KOPT-K1 (cell line): ENCODE measurements at regions not wholly inside any gene's neighbourhood (a gene's known extent, or its start where the extent isn't known, plus 50 kb on each side); places are given as distances from the start of the nearest gene placed in this dataset.

Source experiments
- H3K27ac ChIP-seq: fragments of 200-600 bp; sonication (generic); 2 replicates; pipeline ENCODE4 v1.5.1; 2016; ENCODE audit warnings: antibody characterized with exemption, mild to moderate bottlenecking, low read depth, low read length; ENCODE audit not compliant: poor library complexity, severe bottlenecking
- H3K36me3 ChIP-seq: fragments of 200-600 bp; sonication (generic); 2 replicates; pipeline ENCODE4 v1.5.1; 2017; ENCODE audit warnings: antibody characterized with exemption, mild to moderate bottlenecking, low read length, moderate library complexity; ENCODE audit not compliant: insufficient read depth
- H3K9me3 ChIP-seq: fragments of 200-600 bp; sonication (generic); 2 replicates; pipeline ENCODE4 v1.5.1; 2017; ENCODE audit warnings: antibody characterized with exemption, low read length, mild to moderate bottlenecking; ENCODE audit not compliant: insufficient read depth, poor library complexity, severe bottlenecking

DNA sequence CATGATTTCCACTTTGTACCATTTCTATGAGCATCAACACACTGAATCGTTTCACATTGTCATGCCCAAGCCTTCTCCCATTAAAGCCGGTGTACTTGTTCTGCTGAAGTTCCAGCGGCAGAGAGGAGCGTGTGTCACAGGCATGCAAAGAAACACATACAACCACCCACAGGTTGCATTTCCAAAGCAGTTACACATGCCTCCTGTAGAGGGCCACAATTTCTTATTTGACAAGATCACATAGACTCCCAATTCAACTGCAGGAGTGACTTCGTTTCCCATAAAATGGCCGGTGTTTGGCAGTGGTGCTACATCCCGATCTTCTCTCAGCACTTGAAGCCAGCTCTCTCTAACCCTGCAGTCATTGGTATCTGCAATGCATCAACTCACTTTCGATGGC lies 992.6 kb downstream of the NLGN4X start:
- no peaks in the 10 kb centered on the region for H3K9me3 ChIP-seq
- no peak overlapping the region for H3K27ac ChIP-seq
- H3K36me3 ChIP-seq = no peaks in the 10 kb centered on the region

DNA sequence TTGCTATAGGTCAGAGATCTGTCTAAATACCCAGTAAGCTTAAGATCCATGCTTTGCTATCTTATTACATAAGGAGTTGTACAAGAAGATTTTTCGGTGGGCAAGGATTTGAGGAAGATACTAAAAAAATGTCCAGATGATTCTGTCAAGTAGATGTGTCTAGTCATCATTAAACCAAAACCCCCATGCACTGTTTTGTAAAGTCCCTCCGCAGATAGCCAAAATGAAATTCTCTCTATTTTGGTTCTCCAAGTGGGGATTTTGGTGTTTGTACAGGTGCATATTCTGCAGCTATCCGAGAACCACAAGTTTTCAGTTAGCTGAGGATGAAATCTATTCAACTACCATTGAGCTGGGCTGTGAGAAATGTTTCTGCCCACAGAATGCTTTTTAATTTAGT lies 994.8 kb downstream of the NLGN4X start:
- Histone ChIP-seq H3K9me3 (no peaks in the 10 kb centered on the region), H3K27ac (no peak overlapping the region), H3K36me3 (no peaks in the 10 kb centered on the region)

DNA sequence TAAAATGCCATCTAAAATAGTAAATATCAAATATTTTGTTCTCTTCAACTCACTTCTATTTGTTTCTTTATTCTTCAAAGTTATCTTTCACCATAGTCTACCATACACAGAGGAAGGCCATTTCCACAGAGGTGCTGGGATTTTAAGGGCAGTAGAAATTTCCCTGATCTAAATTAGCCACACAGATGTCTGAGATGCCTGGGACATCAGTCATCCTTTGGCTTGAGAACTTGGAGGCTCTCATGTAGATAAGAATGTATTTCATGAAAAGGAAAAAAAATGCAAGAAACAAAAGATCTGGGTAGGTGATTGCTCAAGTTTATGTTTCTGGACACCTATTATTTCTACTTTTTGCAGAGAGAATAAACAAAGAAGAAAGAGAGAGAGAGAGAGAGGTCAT lies 1008.2 kb downstream of the NLGN4X start:
- Histone ChIP-seq H3K27ac (no peak overlapping the region), H3K9me3 (no peaks in the 10 kb centered on the region)

DNA sequence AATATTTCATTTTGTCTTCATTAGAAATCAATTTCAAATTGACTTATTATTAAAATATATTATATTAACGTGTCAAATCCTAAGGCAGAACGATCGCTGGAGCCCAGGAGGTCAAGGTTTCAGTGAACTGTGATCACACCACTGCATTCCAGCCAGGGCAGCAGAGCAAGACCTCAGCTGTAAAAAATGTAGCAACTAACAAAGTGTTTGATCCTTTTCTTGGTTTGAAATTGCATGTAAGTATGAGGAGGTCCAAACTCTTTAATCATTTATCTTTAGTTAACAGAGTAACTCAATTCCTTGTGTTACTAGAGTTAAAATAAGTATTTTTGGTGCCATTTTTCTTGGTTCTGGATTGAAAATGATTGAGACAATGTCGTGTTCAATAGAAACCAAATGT lies 1033.9 kb downstream of the NLGN4X start:
- Histone ChIP-seq H3K36me3 (no peaks in the 10 kb centered on the region), H3K9me3 (no peaks in the 10 kb centered on the region), H3K27ac (no peak overlapping the region)

More for the DNA sequence above, 1008.2 kb downstream of the NLGN4X start:
- no peaks in the 10 kb centered on the region for H3K36me3 ChIP-seq

DNA sequence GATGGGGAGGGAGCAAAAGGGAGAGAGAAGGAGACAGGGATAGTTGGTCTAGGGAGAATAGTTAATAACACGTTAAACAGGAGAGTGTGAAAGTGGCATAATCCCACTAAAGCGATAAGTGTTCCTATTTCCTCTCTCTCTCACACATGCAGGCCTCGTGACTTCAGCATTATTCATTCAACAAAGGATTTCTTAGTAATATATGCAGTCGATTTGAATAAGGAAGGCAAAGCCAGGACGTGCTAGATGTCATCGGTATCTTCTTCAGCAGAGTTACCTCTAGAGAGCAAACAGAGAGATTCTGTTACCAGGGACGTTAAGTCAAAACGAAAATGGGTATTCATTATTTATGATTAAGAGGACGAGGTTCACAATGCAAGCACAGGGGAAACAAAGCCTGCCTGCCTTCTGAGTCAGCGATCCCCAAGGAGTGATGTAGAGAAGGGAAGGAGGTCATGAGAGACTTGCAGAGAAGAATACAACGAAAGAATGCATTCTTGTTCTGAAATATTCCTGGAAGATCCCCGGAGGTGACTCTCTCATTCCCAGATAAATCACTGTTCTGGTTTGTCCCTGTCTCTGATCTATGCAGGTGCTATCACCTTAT lies 1048.4 kb downstream of the NLGN4X start:
- Histone ChIP-seq H3K27ac (no peak overlapping the region), H3K9me3 (no peaks in the 10 kb centered on the region), H3K36me3 (no peaks in the 10 kb centered on the region)

DNA sequence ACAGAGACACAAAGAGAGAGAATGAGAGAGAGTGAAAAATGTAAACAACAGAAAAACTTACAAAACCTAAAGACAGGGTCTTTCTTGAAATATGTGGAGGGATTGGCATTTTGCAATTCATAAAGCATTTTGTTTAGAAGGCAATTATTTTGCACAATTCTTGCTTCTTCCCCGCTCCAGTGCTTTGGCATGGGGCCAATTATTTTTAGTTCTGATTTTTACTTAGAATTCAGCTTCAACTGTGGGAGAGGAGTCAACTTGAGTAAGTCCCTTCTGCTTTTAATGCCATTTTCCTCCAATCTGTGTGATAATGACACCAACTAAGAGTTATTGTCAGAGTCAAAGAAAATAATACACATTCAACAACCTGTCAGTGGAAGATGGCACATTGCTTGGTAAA lies 1051.9 kb downstream of the NLGN4X start:
- no peaks in the 10 kb centered on the region for H3K9me3 ChIP-seq
- no peaks in the 10 kb centered on the region for H3K36me3 ChIP-seq
- no peak overlapping the region for H3K27ac ChIP-seq

DNA sequence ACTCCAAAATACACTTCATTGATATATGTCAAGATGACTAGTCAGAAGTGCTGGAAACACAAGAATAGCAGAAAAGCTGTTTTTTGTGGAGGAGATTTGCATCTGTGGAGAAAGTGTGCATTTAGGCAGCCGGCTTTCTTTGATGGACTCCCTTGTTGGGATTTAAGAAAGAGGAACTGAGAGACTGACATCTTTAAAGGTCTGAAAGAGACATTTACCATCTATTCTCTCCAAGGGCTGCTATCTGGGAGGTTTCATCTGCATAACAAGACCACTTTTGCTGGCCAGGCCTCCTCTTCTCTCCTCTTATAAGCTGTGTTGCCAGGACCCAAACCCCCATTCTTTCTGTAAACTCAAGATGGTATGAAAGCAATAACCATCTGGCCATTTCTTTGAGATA lies 1065.0 kb downstream of the NLGN4X start:
- H3K9me3 ChIP-seq = no peaks in the 10 kb centered on the region
- no peak overlapping the region for H3K27ac ChIP-seq
- H3K36me3 ChIP-seq = no peaks in the 10 kb centered on the region

DNA sequence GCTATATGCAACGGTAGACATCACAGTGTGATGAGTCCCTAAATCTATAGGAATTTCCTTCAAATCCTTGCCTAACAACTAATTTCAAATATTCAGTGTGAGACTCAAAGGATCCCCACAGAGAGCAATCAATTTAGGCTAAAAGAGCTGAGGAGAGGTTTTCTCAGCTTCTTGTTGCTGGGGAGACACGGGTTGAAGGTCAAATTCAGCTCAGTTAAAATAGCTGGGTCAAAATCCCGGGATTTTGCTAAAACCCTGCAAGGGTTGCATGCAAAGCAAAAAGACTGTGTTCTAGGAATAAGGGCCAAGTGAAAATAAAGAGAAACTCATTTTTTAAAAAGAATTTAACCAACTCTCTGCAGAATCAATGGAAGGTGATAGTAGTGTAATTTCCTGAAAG lies 1073.4 kb downstream of the NLGN4X start:
- Histone ChIP-seq H3K27ac (no peak overlapping the region), H3K9me3 (no peaks in the 10 kb centered on the region), H3K36me3 (no peaks in the 10 kb centered on the region)

DNA sequence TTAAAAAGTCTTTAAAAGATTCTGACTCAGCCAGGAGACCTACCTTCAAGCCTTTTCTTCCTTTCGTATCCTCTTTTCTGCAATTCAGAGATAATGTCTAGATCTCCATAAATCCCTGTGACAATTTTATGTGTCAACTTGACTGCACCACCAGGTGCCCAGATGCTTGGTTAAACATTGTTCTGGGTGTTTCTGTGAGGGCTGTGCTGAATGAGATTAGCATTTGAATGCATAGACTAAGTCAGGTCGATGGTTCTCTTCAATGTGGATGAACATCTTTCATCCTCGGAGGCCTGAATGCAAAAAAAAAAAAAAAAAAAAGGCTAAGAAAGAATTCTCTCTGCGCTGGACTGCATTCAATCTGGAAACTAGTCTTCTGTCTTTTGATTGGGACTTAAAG lies 1082.7 kb downstream of the NLGN4X start:
- Histone ChIP-seq H3K27ac (no peak overlapping the region), H3K9me3 (no peaks in the 10 kb centered on the region)

DNA sequence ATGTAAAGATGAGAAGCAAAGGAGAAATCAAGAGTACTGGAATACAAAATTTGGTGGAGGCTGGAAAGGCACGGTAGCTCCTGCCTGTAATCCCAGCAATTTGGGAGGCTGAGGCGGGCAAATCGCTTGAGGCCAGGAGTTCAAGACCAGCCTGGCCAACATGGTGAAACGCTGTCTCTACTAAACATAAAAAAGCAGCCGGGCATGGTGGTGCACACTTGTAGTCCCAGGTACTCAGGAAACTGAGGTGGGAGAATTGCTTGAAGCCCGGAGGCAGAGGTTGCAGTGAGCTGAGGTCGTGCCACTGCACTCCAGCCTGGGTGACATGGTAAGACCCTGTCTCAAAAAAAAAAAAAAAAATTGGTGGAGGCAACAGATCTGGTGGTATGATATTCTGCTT lies 1086.0 kb downstream of the NLGN4X start:
- H3K9me3 ChIP-seq = no peaks in the 10 kb centered on the region

More for the DNA sequence above, 1082.7 kb downstream of the NLGN4X start:
- H3K36me3 ChIP-seq = no peaks in the 10 kb centered on the region

DNA sequence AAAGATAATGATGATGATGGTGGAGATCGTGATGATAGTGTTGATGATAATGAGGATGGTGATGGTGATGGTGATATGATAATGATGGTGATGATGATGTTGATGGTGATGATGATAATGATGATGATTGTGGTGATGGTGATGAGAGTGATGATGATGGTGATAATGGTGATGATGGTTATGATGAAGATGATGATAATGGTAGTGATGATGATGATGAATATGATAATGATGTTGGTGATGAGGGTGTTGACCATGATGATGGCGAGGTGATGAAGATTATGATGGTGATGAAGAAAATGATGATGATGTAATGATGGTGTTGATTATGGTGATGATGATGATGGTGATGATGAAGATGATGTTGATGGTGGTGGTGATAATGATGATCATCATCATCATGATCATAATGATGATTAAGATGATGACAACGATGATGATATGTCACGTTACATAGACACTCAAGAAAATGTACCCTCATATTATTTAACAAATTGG lies 1106.4 kb downstream of the NLGN4X start:
- Histone ChIP-seq H3K27ac (no peak overlapping the region), H3K36me3 (no peaks in the 10 kb centered on the region), H3K9me3 (no peaks in the 10 kb centered on the region)

More for the DNA sequence above, 1086.0 kb downstream of the NLGN4X start:
- Histone ChIP-seq H3K36me3 (no peaks in the 10 kb centered on the region), H3K27ac (no peak overlapping the region)

DNA sequence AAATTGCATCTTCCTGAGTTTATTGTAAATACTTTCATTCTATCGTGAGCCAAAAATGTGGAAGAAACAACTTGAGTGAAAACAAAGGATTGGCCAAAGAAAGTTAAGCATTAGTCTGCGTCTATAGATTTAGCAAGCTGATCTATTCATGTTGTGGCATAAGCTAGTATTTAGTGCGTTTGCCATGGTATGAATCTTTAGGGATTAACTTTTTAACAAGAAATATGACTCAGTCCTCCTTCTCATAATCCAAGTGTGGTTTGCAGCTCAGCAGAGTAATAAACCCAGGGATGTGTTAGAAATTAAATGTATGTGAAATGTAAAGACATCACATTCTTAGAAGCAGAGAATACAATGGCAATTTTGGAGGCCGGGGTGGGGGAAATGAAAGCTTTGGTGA lies 1110.9 kb downstream of the NLGN4X start:
- H3K27ac ChIP-seq = no peak overlapping the region
- H3K9me3 ChIP-seq = no peaks in the 10 kb centered on the region
- no peaks in the 10 kb centered on the region for H3K36me3 ChIP-seq

DNA sequence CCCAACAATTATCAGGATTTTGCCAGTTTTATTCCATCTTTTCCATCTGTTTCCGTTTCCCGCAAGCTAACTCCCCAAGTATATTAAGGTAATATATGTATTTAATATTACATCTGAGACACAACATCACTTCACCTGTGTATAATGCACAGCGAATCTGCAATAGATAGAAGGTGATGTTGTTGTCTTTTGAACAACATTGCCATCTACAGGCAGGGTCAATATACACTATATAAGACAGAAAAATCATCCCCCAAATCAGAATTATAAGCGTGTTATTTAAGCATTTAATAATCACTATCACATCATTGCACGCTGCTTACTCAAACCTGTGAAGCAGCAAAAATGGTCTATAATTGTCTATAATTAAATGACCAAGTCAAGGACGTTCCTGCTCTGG lies 1115.5 kb downstream of the NLGN4X start:
- Histone ChIP-seq H3K36me3 (no peaks in the 10 kb centered on the region), H3K27ac (no peak overlapping the region)

DNA sequence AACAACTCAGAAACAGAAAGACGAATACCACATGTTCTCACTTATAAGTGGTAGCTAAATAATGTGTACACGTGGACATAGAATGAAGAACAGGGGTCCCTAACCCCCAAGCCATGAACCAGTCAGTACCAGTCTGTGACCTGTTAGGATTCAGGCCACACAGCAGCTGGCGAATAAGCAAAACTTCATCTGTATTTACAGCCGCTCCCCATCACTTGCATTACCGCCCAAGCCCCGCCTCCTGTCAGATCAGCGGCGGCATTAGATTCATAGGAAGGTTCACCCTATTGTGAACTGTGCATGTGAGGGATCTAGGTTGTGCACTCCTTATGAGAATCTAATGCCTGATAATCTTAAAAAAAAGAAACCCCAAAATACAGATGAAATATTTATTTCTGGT lies 1128.7 kb downstream of the NLGN4X start:
- H3K36me3 ChIP-seq = no peaks in the 10 kb centered on the region
- no peak overlapping the region for H3K27ac ChIP-seq
- H3K9me3 ChIP-seq = no peaks in the 10 kb centered on the region

More for the DNA sequence above, 1115.5 kb downstream of the NLGN4X start:
- H3K9me3 ChIP-seq = no peaks in the 10 kb centered on the region

DNA sequence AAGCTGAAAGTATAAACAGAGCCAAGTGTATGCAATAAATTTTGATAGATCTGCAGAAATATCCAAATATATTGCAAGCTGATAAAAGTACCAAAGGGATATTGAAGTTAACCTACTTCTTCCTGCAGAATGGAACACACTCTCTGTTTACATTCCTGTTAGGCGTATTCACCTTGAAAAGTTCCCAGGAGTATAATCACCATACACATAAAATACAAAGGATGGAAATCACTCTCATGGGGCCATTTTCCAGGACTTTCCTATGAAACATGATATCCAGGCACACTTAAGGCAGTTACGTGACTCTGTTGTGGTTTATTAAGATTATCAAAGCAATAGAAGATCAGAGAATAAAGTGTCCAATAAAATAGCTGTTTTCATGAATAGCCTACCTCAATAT lies 1142.3 kb downstream of the NLGN4X start:
- no peaks in the 10 kb centered on the region for H3K36me3 ChIP-seq
- H3K9me3 ChIP-seq = no peaks in the 10 kb centered on the region
- H3K27ac ChIP-seq = no peak overlapping the region

DNA sequence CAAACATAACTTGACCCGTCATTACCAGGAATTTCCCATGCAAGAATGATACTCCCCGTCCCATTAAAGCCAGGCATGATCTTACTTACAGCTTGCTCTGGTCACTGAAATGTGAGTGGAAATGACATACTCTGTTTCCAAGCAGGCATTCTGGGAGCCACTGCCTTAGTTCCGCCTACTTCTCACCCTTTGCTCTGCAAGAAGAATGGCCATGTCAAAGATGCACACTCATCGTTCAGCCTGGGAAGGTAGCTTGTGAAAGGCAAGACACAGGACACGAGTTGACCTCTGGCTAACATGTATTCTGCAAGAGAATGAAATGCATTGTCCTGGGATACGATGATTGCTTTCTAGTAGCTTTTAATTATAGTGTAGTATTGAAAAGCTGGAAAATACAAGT lies 1144.4 kb downstream of the NLGN4X start:
- H3K36me3 ChIP-seq = no peaks in the 10 kb centered on the region

More for the DNA sequence above, 1144.4 kb downstream of the NLGN4X start:
- H3K9me3 ChIP-seq = no peaks in the 10 kb centered on the region
- H3K27ac ChIP-seq = no peak overlapping the region
